SK-N-SH (cell line): ENCODE measurements at regions not wholly inside any gene's neighbourhood (a gene's known extent, or its start where the extent isn't known, plus 50 kb on each side); places are given as distances from the start of the nearest gene placed in this dataset.

Experiments
- CTCF ChIP-seq: fragments of 200-600 bp; sonication (generic); IDR thresholded peaks from 2 replicates; pipeline ENCODE4 v1.6.1; 2017; ENCODE audit warnings: antibody characterized with exemption, mild to moderate bottlenecking, moderate library complexity
- EP300 ChIP-seq, 2 experiments: IDR thresholded peaks; 2 replicates each; pipeline versions ENCODE4 v1.4.0 to v1.6.1; 2012; ENCODE audit warnings: borderline replicate concordance in 1 of 2, low read depth in 1 of 2, low read length in 1 of 2
- POLR2AphosphoS5 ChIP-seq: IDR thresholded peaks from 2 replicates; pipeline ENCODE4 v1.6.1; 2012; ENCODE audit warnings: low read depth, low read length
- RAD21 ChIP-seq: IDR thresholded peaks from 2 replicates; pipeline ENCODE4 v1.6.1; 2012; ENCODE audit warnings: mild to moderate bottlenecking, low read length
- REST ChIP-seq: IDR thresholded peaks from 2 replicates; pipeline ENCODE4 v1.6.1; 2012; ENCODE audit warnings: mild to moderate bottlenecking, low read depth, low read length, moderate library complexity
- SMC3 ChIP-seq: IDR thresholded peaks from 2 replicates; pipeline ENCODE4 v1.6.1; 2012; ENCODE audit warnings: low read depth, low read length, improper control_type of control experiment
- TEAD4 ChIP-seq: IDR thresholded peaks from 2 replicates; pipeline ENCODE4 v1.4.0; 2012; ENCODE audit warnings: mild to moderate bottlenecking, borderline replicate concordance; ENCODE audit not compliant: insufficient read depth

GRCh38 chr20:52081066-52081465 lies 110.5 kb downstream of the ZFP64 start:
- TF ChIP-seq SMC3 (no peak), TEAD4 (no peak), POLR2AphosphoS5 (no peak), RAD21 (no peak), CTCF (no peak), EP300 (IDR thresholded peaks at IDR 0.05; ENCODE audit: borderline replicate concordance in 1 of 2, low read depth in 1 of 2, low read length in 1 of 2) (no peak), REST (no peak)
